ENCODE measurements at regions not wholly inside any gene's neighbourhood (a gene's known extent, or its start where the extent isn't known, plus 50 kb on each side); places are given as distances from the start of the nearest gene placed in this dataset.

GRCh38 chr9:13786131-13786530, 506.6 kb upstream of the MPDZ start:
- no peak overlapping the region for H3K4me3 Mint-ChIP-seq
- H3K27ac Mint-ChIP-seq: peak overlapping the region; percentile 91
- no peaks in the 10 kb centered on the region for H3K36me3 Mint-ChIP-seq
- no peak for DNase-seq (ENCODE audit: low spot score in 2 of 2, unreplicated experiment in 2 of 2)
- H3K9me3 Mint-ChIP-seq: peaks cover 6% of the 10 kb centered on the region
- no peak for TF ChIP-seq CTCF (IDR thresholded peaks at IDR 0.05; ENCODE audit: unreplicated experiment)
- peaks cover 22% of the 10 kb centered on the region for H3K4me1 Mint-ChIP-seq
- H3K27me3 Mint-ChIP-seq (ENCODE audit: low read depth): no peaks in the 10 kb centered on the region

GRCh38 chr9:13779106-13779505, 499.6 kb upstream of the MPDZ start:
- no peak for DNase-seq (ENCODE audit: low spot score in 2 of 2, unreplicated experiment in 2 of 2)
- Mint-ChIP-seq H3K36me3 (no peaks in the 10 kb centered on the region), H3K27me3 (ENCODE audit: low read depth) (no peaks in the 10 kb centered on the region), H3K27ac (no peak overlapping the region), H3K4me3 (no peak overlapping the region), H3K4me1 (peaks cover 9% of the 10 kb centered on the region), H3K9me3 (peaks cover 14% of the 10 kb centered on the region)
- no peak for TF ChIP-seq CTCF (IDR thresholded peaks at IDR 0.05; ENCODE audit: unreplicated experiment)

GRCh38 chr9:13778631-13779030, 499.1 kb upstream of the MPDZ start:
- DNase-seq (ENCODE audit: low spot score in 2 of 2, unreplicated experiment in 2 of 2): no peak
- peak overlapping the region; percentile 5 for H3K27ac Mint-ChIP-seq
- H3K36me3 Mint-ChIP-seq: no peaks in the 10 kb centered on the region
- H3K9me3 Mint-ChIP-seq: peaks cover 15% of the 10 kb centered on the region
- H3K4me1 Mint-ChIP-seq: peaks cover 9% of the 10 kb centered on the region
- no peak for TF ChIP-seq CTCF (IDR thresholded peaks at IDR 0.05; ENCODE audit: unreplicated experiment)
- H3K4me3 Mint-ChIP-seq: no peak overlapping the region
- no peaks in the 10 kb centered on the region for H3K27me3 Mint-ChIP-seq (ENCODE audit: low read depth)

- no peak overlapping the region for H3K4me3 Mint-ChIP-seq
- peaks cover 7% of the 10 kb centered on the region for H3K9me3 Mint-ChIP-seq
- no peak for TF ChIP-seq CTCF (IDR thresholded peaks at IDR 0.05; ENCODE audit: unreplicated experiment)
- no peaks in the 10 kb centered on the region for H3K36me3 Mint-ChIP-seq
- DNase-seq (ENCODE audit: low spot score in 2 of 2, unreplicated experiment in 2 of 2): no peak
- no peak overlapping the region for H3K27ac Mint-ChIP-seq
- H3K4me1 Mint-ChIP-seq: peaks cover 4% of the 10 kb centered on the region
- H3K27me3 Mint-ChIP-seq (ENCODE audit: low read depth): no peaks in the 10 kb centered on the region
Observed at GRCh38 chr9:13770956-13771355, 491.5 kb upstream of the MPDZ start.

GRCh38 chr9:13769641-13770040, 490.1 kb upstream of the MPDZ start:
- peaks cover 4% of the 10 kb centered on the region for H3K4me1 Mint-ChIP-seq
- no peaks in the 10 kb centered on the region for H3K27me3 Mint-ChIP-seq (ENCODE audit: low read depth)
- no peak overlapping the region for H3K4me3 Mint-ChIP-seq
- peaks cover 10% of the 10 kb centered on the region for H3K9me3 Mint-ChIP-seq
- H3K36me3 Mint-ChIP-seq: no peaks in the 10 kb centered on the region
- H3K27ac Mint-ChIP-seq: no peak overlapping the region
- no peak for DNase-seq (ENCODE audit: low spot score in 2 of 2, unreplicated experiment in 2 of 2)
- no peak for TF ChIP-seq CTCF (IDR thresholded peaks at IDR 0.05; ENCODE audit: unreplicated experiment)

GRCh38 chr9:13769006-13769405, 489.5 kb upstream of the MPDZ start:
- H3K27ac Mint-ChIP-seq: no peak overlapping the region
- no peak for TF ChIP-seq CTCF (IDR thresholded peaks at IDR 0.05; ENCODE audit: unreplicated experiment)
- H3K4me3 Mint-ChIP-seq: no peak overlapping the region
- DNase-seq (ENCODE audit: low spot score in 2 of 2, unreplicated experiment in 2 of 2): no peak
- peaks cover 4% of the 10 kb centered on the region for H3K4me1 Mint-ChIP-seq
- no peaks in the 10 kb centered on the region for H3K27me3 Mint-ChIP-seq (ENCODE audit: low read depth)
- no peaks in the 10 kb centered on the region for H3K36me3 Mint-ChIP-seq
- H3K9me3 Mint-ChIP-seq: peaks cover 4% of the 10 kb centered on the region
